HCT116 (cell line): ENCODE measurements at regions not wholly inside any gene's neighbourhood (a gene's known extent, or its start where the extent isn't known, plus 50 kb on each side); places are given as distances from the start of the nearest gene placed in this dataset.
A peak's percentile ranks its signal among the peaks of the same experiment; 100 is the strongest.

ENCODE experiments used
- ATAC-seq: fragments of 200-7000 bp; cut with Tn5 transposase; 2 replicates; pipeline ENCODE4 v1.9.1; 2020; ENCODE audit warnings: mild to moderate bottlenecking, moderate library complexity
- BruUV-seq: library from RNA; stranded (reverse); fragments of 400-500 nt; replicated peaks from 2 replicates; lab custom pipeline; 2021; lab: Mats Ljungman, UMichigan
- CTCF ChIA-PET: fragments of 300-600 bp; sonication (Branson Sonifier 250); formaldehyde crosslinking; loops from one replicate; lab custom pipeline; 2021; ENCODE audit warnings: antibody characterized with exemption; lab: Charles Lee
- POLR2A ChIA-PET: fragments of 300-600, 350-600 bp; sonication (Branson Sonifier 250); formaldehyde crosslinking; loops from one replicate; lab custom pipeline; 2021; ENCODE audit warnings: antibody characterized with exemption; lab: Charles Lee
- RAD21 ChIA-PET, 2 experiments: fragments of 300-600 bp; sonication (Branson Sonifier 250); formaldehyde crosslinking; loops; one replicate each; lab custom pipeline; 2023; ENCODE audit warnings: low total read pairs in 2 of 2; ENCODE audit not compliant: uncharacterized antibody in 2 of 2, unreplicated experiment in 2 of 2, low non-redundant PET in 1 of 2; lab: Charles Lee
- DNase-seq: peaks from one replicate; pipeline ENCODE4 v3.0.0-alpha.2; 2010; ENCODE audit warnings: low read depth, low spot score
- H2AFZ ChIP-seq: fragments of 200-600 bp; shearing (Covaris generic), sonication (generic); 2 replicates; pipeline ENCODE4 v1.6.1; 2017; ENCODE audit warnings: low read depth, mixed run types, mixed read lengths, antibody characterized with exemption, low read length; ENCODE audit not compliant: poor library complexity, severe bottlenecking
- H3K27ac ChIP-seq: 2 replicates; pipeline ENCODE4 v1.5.1; 2012; ENCODE audit warnings: low read depth, low read length
- H3K27me3 ChIP-seq: fragments of 200-600 bp; sonication (generic); 2 replicates; pipeline ENCODE4 v1.6.1; 2016; ENCODE audit warnings: mixed run types, low read length, mixed read lengths; ENCODE audit not compliant: insufficient read depth
- H3K36me3 ChIP-seq, 2 experiments: fragments of 200-500 bp in 1 of 2; fragments of 200-600 bp in 1 of 2; sonication (Bioruptor generic) in 1 of 2; sonication (generic) in 1 of 2; 2 replicates each; pipeline versions ENCODE4 v1.5.1 to v1.6.1; 2014 to 2016; ENCODE audit warnings: low read length in 2 of 2, inconsistent platforms in 1 of 2, mixed read lengths in 1 of 2, mixed run types in 1 of 2; ENCODE audit not compliant: insufficient read depth in 2 of 2, control insufficient read depth in 1 of 2
- H3K4me1 ChIP-seq, 2 experiments: fragments of 200-600 bp in 1 of 2; sonication (generic) in 1 of 2; 2 replicates each; pipeline versions ENCODE4 v1.5.1 to v1.6.1; 2012 to 2017; ENCODE audit warnings: low read length in 2 of 2, inconsistent platforms in 1 of 2, mild to moderate bottlenecking in 1 of 2, mixed read lengths in 1 of 2, mixed run types in 1 of 2, moderate library complexity in 1 of 2; ENCODE audit not compliant: insufficient read depth in 2 of 2, control insufficient read depth in 1 of 2
- H3K4me2 ChIP-seq: fragments of 200-600 bp; sonication (generic); 2 replicates; pipeline ENCODE4 v1.6.1; 2017; ENCODE audit warnings: mixed run types, low read length, mixed read lengths
- H3K4me3 ChIP-seq, 2 experiments: fragments of 200-600 bp in 1 of 2; sonication (generic) in 1 of 2; replicated peaks in 1 of 2; 2 replicates each; pipeline ENCODE4 v1.5.1; 2011 to 2016; ENCODE audit warnings: low read length in 2 of 2, control low read depth in 1 of 2, low read depth in 1 of 2, mild to moderate bottlenecking in 1 of 2, mixed read lengths in 1 of 2, mixed run types in 1 of 2
- H3K79me2 ChIP-seq: fragments of 200-600 bp; sonication (generic); 2 replicates; pipeline ENCODE4 v1.6.1; 2017; ENCODE audit warnings: mild to moderate bottlenecking, mixed run types, low read length, moderate library complexity, mixed read lengths; ENCODE audit not compliant: insufficient read depth
- H3K9ac ChIP-seq: fragments of 200-600 bp; sonication (generic); 2 replicates; pipeline ENCODE4 v1.6.1; 2016; ENCODE audit warnings: low read length, mixed read lengths
- H3K9me2 ChIP-seq: fragments of 200-600 bp; sonication (generic), shearing (Covaris generic); 2 replicates; pipeline ENCODE4 v1.6.1; 2017; ENCODE audit warnings: mixed run types, mild to moderate bottlenecking, moderate library complexity; ENCODE audit not compliant: insufficient read depth
- H3K9me3 ChIP-seq, 2 experiments: fragments of 200-500 bp in 1 of 2; fragments of 200-600 bp in 1 of 2; sonication (Bioruptor generic) in 1 of 2; sonication (generic) in 1 of 2; 2 replicates each; pipeline ENCODE4 v1.6.1; 2014 to 2017; ENCODE audit warnings: low read length in 2 of 2, mixed read lengths in 2 of 2, inconsistent platforms in 1 of 2, low read depth in 1 of 2, mild to moderate bottlenecking in 1 of 2, mixed run types in 1 of 2, moderate library complexity in 1 of 2; ENCODE audit not compliant: control insufficient read depth in 1 of 2, insufficient read depth in 1 of 2
- H4K20me1 ChIP-seq: fragments of 200-600 bp; sonication (generic), shearing (Covaris generic); 2 replicates; pipeline ENCODE4 v1.6.1; 2017; ENCODE audit warnings: mixed run types, mild to moderate bottlenecking, moderate library complexity; ENCODE audit not compliant: insufficient read depth
- CBX3 ChIP-seq: IDR thresholded peaks from 2 replicates; pipeline ENCODE4 v1.6.1; 2012; ENCODE audit warnings: low read depth
- EZH2phosphoT487 ChIP-seq: fragments of 200-600 bp; IDR thresholded peaks from 2 replicates; pipeline ENCODE4 v1.6.1; 2018; ENCODE audit warnings: antibody characterized with exemption, borderline replicate concordance
- JUND ChIP-seq: IDR thresholded peaks from 2 replicates; pipeline ENCODE4 v1.6.1; 2012
- POLR2A ChIP-seq: IDR thresholded peaks from 2 replicates; pipeline ENCODE4 v1.7.0; 2011; ENCODE audit warnings: borderline replicate concordance; ENCODE audit not compliant: insufficient read depth, insufficient read length; ENCODE audit errors: extremely low read depth
- POLR2AphosphoS5 ChIP-seq: IDR thresholded peaks from 2 replicates; pipeline ENCODE4 v1.6.1; 2011; ENCODE audit warnings: mild to moderate bottlenecking, low read depth, low read length, moderate library complexity
- RAD21 ChIP-seq: IDR thresholded peaks from 2 replicates; pipeline ENCODE4 v1.6.1; 2012; ENCODE audit warnings: low read depth, mild to moderate bottlenecking
- SIN3A ChIP-seq: IDR thresholded peaks from 2 replicates; pipeline ENCODE4 v1.6.1; 2012; ENCODE audit warnings: low read depth
- SRF ChIP-seq: IDR thresholded peaks from 2 replicates; pipeline ENCODE4 v1.6.1; 2012; ENCODE audit warnings: low read depth
- YY1 ChIP-seq: IDR thresholded peaks from 2 replicates; pipeline ENCODE4 v1.6.1; 2011; ENCODE audit warnings: low read length, low read depth, moderate library complexity, mild to moderate bottlenecking; ENCODE audit not compliant: insufficient replicate concordance; ENCODE audit errors: extremely low read depth
- ZFX ChIP-seq: fragments of 450-650 bp; IDR thresholded peaks from 2 replicates; pipeline ENCODE4 v1.6.1; 2017
- intact Hi-C: fragments of 100-400 bp; cut with micrococcal nuclease; formaldehyde crosslinking; loops from 2 replicates; pipeline ENCODE4 v1.10.0; 2022
- TF ChIP-seq, protein P1 (sequence below), 3 experiments: fragments of 200-600 bp in 1 of 3; sonication (generic) in 1 of 3; IDR thresholded peaks in 2 of 3; conservative IDR thresholded peaks in 1 of 3; 2 replicates each; pipeline ENCODE4 v1.5.1; 2012 to 2017; ENCODE audit warnings: low read depth in 2 of 3, low read length in 2 of 3, antibody characterized with exemption in 1 of 3, borderline replicate concordance in 1 of 3, control low read depth in 1 of 3, mild to moderate bottlenecking in 1 of 3, mixed read lengths in 1 of 3, mixed run types in 1 of 3, moderate library complexity in 1 of 3; ENCODE audit not compliant: insufficient read depth in 1 of 3
- TF ChIP-seq, protein P2 (sequence below): IDR thresholded peaks from 2 replicates; pipeline ENCODE4 v1.6.1; 2012

DNA sequence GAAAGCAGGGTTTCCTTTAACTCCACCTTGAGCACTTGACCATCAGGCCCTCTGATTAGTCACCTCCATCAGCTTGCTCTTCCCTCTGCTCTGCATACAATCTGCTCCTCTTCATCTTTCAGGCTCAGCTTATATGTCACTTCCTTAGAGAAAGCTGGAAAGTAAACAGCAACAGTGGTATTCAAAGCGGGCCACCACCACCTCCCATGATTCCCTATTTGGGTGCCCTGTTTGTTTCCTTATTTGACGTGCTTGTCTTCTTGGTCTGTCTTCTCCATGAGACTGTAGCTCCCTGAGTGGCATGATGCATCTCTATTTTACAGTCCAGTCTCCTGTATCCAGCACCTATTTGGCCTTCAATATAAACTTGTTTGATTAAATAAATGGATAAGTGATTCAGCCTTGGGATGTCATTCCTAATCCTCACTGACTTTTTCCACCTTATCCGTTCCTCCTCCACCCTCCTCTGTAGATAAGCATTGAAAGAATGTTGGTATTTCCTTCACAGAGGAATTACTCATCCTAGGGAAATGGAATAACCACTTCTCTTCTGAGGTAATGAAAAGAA lies 102.8 kb upstream of the SGK1 start:
- intact Hi-C loops = no loop called here
- CTCF ChIA-PET = no interaction called here

DNA sequence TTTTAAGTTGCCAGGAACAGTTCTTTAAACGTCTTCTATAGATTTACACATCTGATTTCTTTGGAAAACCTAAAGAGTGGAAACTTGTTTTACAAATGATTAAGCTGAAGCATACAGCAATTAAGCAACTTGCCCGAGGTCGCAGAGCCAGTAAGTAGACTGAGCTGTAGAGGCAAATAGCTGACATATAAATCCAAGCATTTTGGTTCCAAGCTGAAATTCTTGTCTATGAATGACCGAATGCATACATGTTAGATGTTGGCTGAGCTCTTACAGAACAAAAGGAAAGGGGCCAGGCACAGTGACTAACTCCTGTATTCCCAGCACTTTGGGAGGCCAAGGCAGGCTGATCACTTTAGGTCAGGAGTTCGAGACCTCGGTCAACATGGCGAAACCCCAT lies 101.8 kb upstream of the SGK1 start:
- H3K9ac ChIP-seq = no peak overlapping the region
- H3K4me3 ChIP-seq = no peak overlapping the region
- intact Hi-C loops = no loop called here
- POLR2A ChIA-PET = no interaction called here
- no TSS peak for BruUV-seq
- H3K4me1 ChIP-seq = peaks cover 0 to 22% of the 10 kb centered on the region in 2 experiments; a peak in 2 of 4 replicates
- H3K4me2 ChIP-seq = no peak overlapping the region
- no peak overlapping the region for H2AFZ ChIP-seq
- no peaks in the 10 kb centered on the region for H3K36me3 ChIP-seq
- no peaks in the 10 kb centered on the region for H3K9me2 ChIP-seq
- ATAC-seq (no peak), DNase-seq (no peak)
- no peaks in the 10 kb centered on the region for H4K20me1 ChIP-seq
- H3K79me2 ChIP-seq = no peaks in the 10 kb centered on the region
- RAD21 ChIA-PET = no interaction called here
- TF ChIP-seq SRF = no peak
- no peak for TF ChIP-seq POLR2AphosphoS5
- TF ChIP-seq EZH2phosphoT487 = no peak
- no peak for TF ChIP-seq SIN3A
- TF ChIP-seq, protein P1, sequence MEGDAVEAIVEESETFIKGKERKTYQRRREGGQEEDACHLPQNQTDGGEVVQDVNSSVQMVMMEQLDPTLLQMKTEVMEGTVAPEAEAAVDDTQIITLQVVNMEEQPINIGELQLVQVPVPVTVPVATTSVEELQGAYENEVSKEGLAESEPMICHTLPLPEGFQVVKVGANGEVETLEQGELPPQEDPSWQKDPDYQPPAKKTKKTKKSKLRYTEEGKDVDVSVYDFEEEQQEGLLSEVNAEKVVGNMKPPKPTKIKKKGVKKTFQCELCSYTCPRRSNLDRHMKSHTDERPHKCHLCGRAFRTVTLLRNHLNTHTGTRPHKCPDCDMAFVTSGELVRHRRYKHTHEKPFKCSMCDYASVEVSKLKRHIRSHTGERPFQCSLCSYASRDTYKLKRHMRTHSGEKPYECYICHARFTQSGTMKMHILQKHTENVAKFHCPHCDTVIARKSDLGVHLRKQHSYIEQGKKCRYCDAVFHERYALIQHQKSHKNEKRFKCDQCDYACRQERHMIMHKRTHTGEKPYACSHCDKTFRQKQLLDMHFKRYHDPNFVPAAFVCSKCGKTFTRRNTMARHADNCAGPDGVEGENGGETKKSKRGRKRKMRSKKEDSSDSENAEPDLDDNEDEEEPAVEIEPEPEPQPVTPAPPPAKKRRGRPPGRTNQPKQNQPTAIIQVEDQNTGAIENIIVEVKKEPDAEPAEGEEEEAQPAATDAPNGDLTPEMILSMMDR (IDR thresholded peaks at IDR 0.05 in 2 of 3, conservative IDR thresholded peaks at IDR 0.05 in 1 of 3; ENCODE audit: borderline replicate concordance in 1 of 3, insufficient read depth in 1 of 3, low read depth in 2 of 3, low read length in 2 of 3) = no peak
- TF ChIP-seq YY1 = no peak
- TF ChIP-seq POLR2A = no peak
- no peak for TF ChIP-seq ZFX
- TF ChIP-seq CBX3 = no peak
- TF ChIP-seq, protein P2, sequence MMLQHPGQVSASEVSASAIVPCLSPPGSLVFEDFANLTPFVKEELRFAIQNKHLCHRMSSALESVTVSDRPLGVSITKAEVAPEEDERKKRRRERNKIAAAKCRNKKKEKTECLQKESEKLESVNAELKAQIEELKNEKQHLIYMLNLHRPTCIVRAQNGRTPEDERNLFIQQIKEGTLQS = no peak
- no peak for TF ChIP-seq RAD21
- TF ChIP-seq, all 23 proteins: peak for 0
- Histone ChIP-seq H3K9me3 (no peaks in the 10 kb centered on the region), H3K27ac (no peak overlapping the region), H3K27me3 (no peaks in the 10 kb centered on the region)
- CTCF ChIA-PET = no interaction called here

More for the DNA sequence above, 102.8 kb upstream of the SGK1 start:
- Histone ChIP-seq H3K9me3 (no peaks in the 10 kb centered on the region), H3K4me1 (peaks cover 0 to 22% of the 10 kb centered on the region in 2 experiments; a peak in 2 of 4 replicates), H4K20me1 (no peaks in the 10 kb centered on the region)
- POLR2A ChIA-PET = no interaction called here
- TF ChIP-seq SRF (no peak), JUND (0 out of 2 replicates have a peak, but pooled peaks have one; percentile 6)
- TF ChIP-seq, all 23 proteins: peak for 1
- ATAC-seq (no peak), DNase-seq (no peak)
- no peaks in the 10 kb centered on the region for H3K79me2 ChIP-seq
- no peaks in the 10 kb centered on the region for H3K9me2 ChIP-seq
- H3K36me3 ChIP-seq = no peaks in the 10 kb centered on the region
- H3K9ac ChIP-seq = no peak overlapping the region
- peak overlapping the region; percentile 14 for H2AFZ ChIP-seq
- H3K4me3 ChIP-seq = no peak overlapping the region
- no peaks in the 10 kb centered on the region for H3K27me3 ChIP-seq
- H3K27ac ChIP-seq = no peak overlapping the region
- no TSS peak for BruUV-seq
- RAD21 ChIA-PET = no interaction called here
- H3K4me2 ChIP-seq = peak overlapping the region; percentile 27; the same call in 1 of the 2 replicates
